Ectodermal cell (in vitro differentiated cells): ENCODE measurements at regions not wholly inside any gene's neighbourhood (a gene's known extent, or its start where the extent isn't known, plus 50 kb on each side); places are given as distances from the start of the nearest gene placed in this dataset.
"Not testable (repeated sequence)": the region's sequence is repeated elsewhere in the genome, so short reads cannot be mapped to it uniquely, and the experiment has no call there.

Experiments
- H3K27ac ChIP-seq: 2 replicates; pipeline ENCODE4 v1.7.0; 2013; ENCODE audit warnings: mild to moderate bottlenecking, low read depth, low read length; ENCODE audit not compliant: insufficient read depth, poor library complexity, severe bottlenecking
- H3K27me3 ChIP-seq: 2 replicates; pipeline ENCODE4 v1.7.0; 2013; ENCODE audit warnings: mild to moderate bottlenecking, low read length; ENCODE audit not compliant: insufficient read depth, control insufficient read depth, poor library complexity, severe bottlenecking
- H3K36me3 ChIP-seq: one replicate; pipeline ENCODE4 v1.7.0; 2013; ENCODE audit warnings: low read length; ENCODE audit not compliant: control insufficient read depth, insufficient read depth
- H3K4me1 ChIP-seq: one replicate; pipeline ENCODE4 v1.7.0; 2013; ENCODE audit warnings: low read length; ENCODE audit not compliant: control insufficient read depth, insufficient read depth
- H3K4me3 ChIP-seq: 2 replicates; pipeline ENCODE4 v1.7.0; 2013; ENCODE audit warnings: low read depth, low read length, control low read depth; ENCODE audit not compliant: insufficient read depth
- H3K9me3 ChIP-seq: 2 replicates; pipeline ENCODE4 v1.7.0; 2013; ENCODE audit warnings: mild to moderate bottlenecking, low read length, moderate library complexity; ENCODE audit not compliant: control insufficient read depth
- WGBS, 2 experiments: methylation state at CpG; one replicate each; pipeline ENCODE4 v1.1.7; 2013; ENCODE audit warnings: missing lambda C conversion rate in 2 of 2; 5-methylcytosine and 5-hydroxymethylcytosine counted together

- Histone ChIP-seq H3K4me3 (no peak overlapping the region), H3K4me1 (peaks cover 2% of the 10 kb centered on the region), H3K27ac (no peak overlapping the region), H3K36me3 (no peaks in the 10 kb centered on the region), H3K27me3 (no peaks in the 10 kb centered on the region), H3K9me3 (no peaks in the 10 kb centered on the region)
- WGBS, 2 experiments: 89% methylated on average over 2 of the region's 2 CpGs; no CpG with 5 or more reads in 1 of the 2 experiments
These were observed 1276.2 kb upstream of the NRXN1 start for GRCh38 chr2:52308156-52308555.

GRCh38 chr2:52294628-52295027 is 1262.7 kb upstream of the NRXN1 start:
- no peaks in the 10 kb centered on the region for H3K9me3 ChIP-seq
- 89 to 92% methylated on average over 1 of the region's 1 CpG for WGBS, 2 experiments
- no peak overlapping the region for H3K27ac ChIP-seq
- no peaks in the 10 kb centered on the region for H3K36me3 ChIP-seq
- no peaks in the 10 kb centered on the region for H3K4me1 ChIP-seq
- H3K4me3 ChIP-seq: no peak overlapping the region
- H3K27me3 ChIP-seq: no peaks in the 10 kb centered on the region

- no peak overlapping the region for H3K27ac ChIP-seq
- 71 to 88% methylated on average over 1 of the region's 1 CpG for WGBS, 2 experiments
- no peaks in the 10 kb centered on the region for H3K27me3 ChIP-seq
- no peaks in the 10 kb centered on the region for H3K9me3 ChIP-seq
- H3K4me1 ChIP-seq: no peaks in the 10 kb centered on the region
- H3K36me3 ChIP-seq: no peaks in the 10 kb centered on the region
- H3K4me3 ChIP-seq: no peak overlapping the region
These were observed 1260.9 kb upstream of the NRXN1 start for GRCh38 chr2:52292801-52293200.

GRCh38 chr2:52289741-52290140 is 1257.8 kb upstream of the NRXN1 start:
- no peaks in the 10 kb centered on the region for H3K36me3 ChIP-seq
- H3K4me3 ChIP-seq: no peak overlapping the region
- H3K4me1 ChIP-seq: no peaks in the 10 kb centered on the region
- H3K27ac ChIP-seq: no peak overlapping the region
- no peaks in the 10 kb centered on the region for H3K27me3 ChIP-seq
- H3K9me3 ChIP-seq: no peaks in the 10 kb centered on the region

- Histone ChIP-seq H3K27me3 (no peaks in the 10 kb centered on the region), H3K27ac (no peak overlapping the region), H3K36me3 (no peaks in the 10 kb centered on the region), H3K9me3 (no peaks in the 10 kb centered on the region), H3K4me3 (no peak overlapping the region), H3K4me1 (no peaks in the 10 kb centered on the region)
These were observed 1256.7 kb upstream of the NRXN1 start for GRCh38 chr2:52288596-52288995.

- no peaks in the 10 kb centered on the region for H3K9me3 ChIP-seq
These were observed 1238.0 kb upstream of the NRXN1 start for GRCh38 chr2:52269696-52270485.

GRCh38 chr2:52264911-52265310 is 1233.0 kb upstream of the NRXN1 start:
- no peaks in the 10 kb centered on the region for H3K9me3 ChIP-seq
- H3K27ac ChIP-seq: no peak overlapping the region
- 100% methylated on average over 2 of the region's 2 CpGs; no CpG with 5 or more reads in 1 of the 2 experiments for WGBS, 2 experiments
- no peaks in the 10 kb centered on the region for H3K4me1 ChIP-seq
- no peaks in the 10 kb centered on the region for H3K27me3 ChIP-seq
- no peaks in the 10 kb centered on the region for H3K36me3 ChIP-seq
- H3K4me3 ChIP-seq: no peak overlapping the region

More at GRCh38 chr2:52269696-52270485, 1238.0 kb upstream of the NRXN1 start:
- Histone ChIP-seq H3K36me3 (no peaks in the 10 kb centered on the region), H3K27ac (no peak overlapping the region), H3K27me3 (no peaks in the 10 kb centered on the region), H3K4me3 (no peak overlapping the region), H3K4me1 (no peaks in the 10 kb centered on the region)
- 96 to 98% methylated on average over 3 of the region's 3 CpGs for WGBS, 2 experiments

GRCh38 chr2:52264488-52264887 is 1232.6 kb upstream of the NRXN1 start:
- WGBS, 2 experiments: 77 to 78% methylated on average over 3 of the region's 3 CpGs
- Histone ChIP-seq H3K27ac (no peak overlapping the region), H3K9me3 (no peaks in the 10 kb centered on the region), H3K4me1 (no peaks in the 10 kb centered on the region), H3K4me3 (no peak overlapping the region), H3K27me3 (no peaks in the 10 kb centered on the region), H3K36me3 (no peaks in the 10 kb centered on the region)

GRCh38 chr2:52260904-52261303 is 1229.0 kb upstream of the NRXN1 start:
- Histone ChIP-seq H3K4me3 (no peak overlapping the region), H3K27ac (no peak overlapping the region), H3K9me3 (no peaks in the 10 kb centered on the region), H3K36me3 (no peaks in the 10 kb centered on the region), H3K27me3 (no peaks in the 10 kb centered on the region), H3K4me1 (no peaks in the 10 kb centered on the region)
- 91 to 100% methylated on average over 1 of the region's 1 CpG for WGBS, 2 experiments

- H3K27me3 ChIP-seq, H3K36me3 ChIP-seq, H3K4me1 ChIP-seq, H3K27ac ChIP-seq, H3K9me3 ChIP-seq, H3K4me3 ChIP-seq: not testable (repeated sequence)
- 90 to 93% methylated on average over 11 of the region's 11 CpGs for WGBS, 2 experiments
These were observed 1227.0 kb upstream of the NRXN1 start for GRCh38 chr2:52258967-52259366.
